Smooth muscle cell (in vitro differentiated cells): ENCODE measurements at regions not wholly inside any gene's neighbourhood (a gene's known extent, or its start where the extent isn't known, plus 50 kb on each side); places are given as distances from the start of the nearest gene placed in this dataset.
"Not testable (repeated sequence)": the region's sequence is repeated elsewhere in the genome, so short reads cannot be mapped to it uniquely, and the experiment has no call there.

Experiments
- DNase-seq: peaks from one replicate; lab custom pipeline; 2025; ENCODE audit not compliant: unreplicated experiment; lab: John Stamatoyannopoulos, UW
- H2AFZ ChIP-seq: fragments of 200-600 bp; sonication (generic); 2 replicates; pipeline ENCODE4 v1.6.0; 2016; ENCODE audit warnings: antibody characterized with exemption, low read depth, mild to moderate bottlenecking
- H3F3A ChIP-seq: fragments of 200-600 bp; sonication (generic); 2 replicates; pipeline ENCODE4 v1.6.0; 2017; ENCODE audit warnings: antibody characterized with exemption, low read depth
- H3K27ac ChIP-seq: fragments of 200-600 bp; sonication (generic); 2 replicates; pipeline ENCODE4 v1.5.1; 2016; ENCODE audit warnings: low read depth, mild to moderate bottlenecking
- H3K27me3 ChIP-seq: fragments of 200-600 bp; sonication (generic); 2 replicates; pipeline ENCODE4 v1.6.1; 2016; ENCODE audit warnings: low read depth, mild to moderate bottlenecking
- H3K36me3 ChIP-seq: fragments of 200-600 bp; sonication (generic); 2 replicates; pipeline ENCODE4 v1.5.1; 2016; ENCODE audit warnings: low read depth
- H3K4me1 ChIP-seq: fragments of 200-600 bp; sonication (generic); 2 replicates; pipeline ENCODE4 v1.5.1; 2016; ENCODE audit warnings: low read depth
- H3K4me2 ChIP-seq: fragments of 200-600 bp; sonication (generic); 2 replicates; pipeline ENCODE4 v1.6.0; 2016; ENCODE audit warnings: mild to moderate bottlenecking
- H3K4me3 ChIP-seq: fragments of 200-600 bp; sonication (generic); 2 replicates; pipeline ENCODE4 v1.5.1; 2016; ENCODE audit warnings: mild to moderate bottlenecking
- H3K79me2 ChIP-seq: fragments of 200-600 bp; sonication (generic); 2 replicates; pipeline ENCODE4 v1.6.0; 2016; ENCODE audit warnings: low read depth, mild to moderate bottlenecking
- H3K9ac ChIP-seq: fragments of 200-600 bp; sonication (generic); 2 replicates; pipeline ENCODE4 v1.6.0; 2016; ENCODE audit warnings: low read depth
- H3K9me3 ChIP-seq: fragments of 200-600 bp; sonication (generic); replicated peaks from 2 replicates; pipeline ENCODE4 v1.5.1; 2016; ENCODE audit warnings: low read depth
- H4K20me1 ChIP-seq: fragments of 200-600 bp; sonication (generic); 2 replicates; pipeline ENCODE4 v1.6.0; 2016; ENCODE audit warnings: low read depth
- WGBS: methylation state at CpG from one replicate; pipeline ENCODE4 v1.1.7; 2016; ENCODE audit warnings: low lambda C conversion rate; 5-methylcytosine and 5-hydroxymethylcytosine counted together
- TF ChIP-seq, protein P1 (sequence below): fragments of 200-600 bp; sonication (generic); IDR thresholded peaks from 2 replicates; pipeline ENCODE4 v1.5.1; 2017; ENCODE audit warnings: borderline replicate concordance, mild to moderate bottlenecking, antibody characterized with exemption; ENCODE audit not compliant: insufficient read depth, poor library complexity, severe bottlenecking

DNA sequence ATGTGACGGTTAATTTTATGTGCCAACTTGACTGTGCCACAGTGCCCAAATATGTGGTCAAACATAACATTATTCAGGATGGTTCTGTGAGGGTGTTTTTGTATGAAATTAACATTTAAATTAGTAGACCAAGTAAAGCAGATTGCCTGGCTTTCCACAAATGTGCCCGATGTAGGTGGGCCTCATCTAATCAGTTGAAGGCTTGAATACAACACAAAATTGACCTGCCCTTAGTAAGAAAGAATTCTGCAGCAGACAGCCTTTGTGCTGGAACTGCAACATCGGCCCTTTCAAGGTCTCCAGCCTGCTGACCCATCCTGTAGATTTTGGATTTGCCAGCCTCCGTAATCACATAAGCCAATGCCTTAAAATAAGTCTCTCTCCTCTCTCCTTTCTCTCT is 215.9 kb downstream of the MEX3B start:
- Histone ChIP-seq H3K27me3 (no peaks in the 10 kb centered on the region), H3K4me3 (no peak overlapping the region), H3K4me2 (no peak overlapping the region), H4K20me1 (no peaks in the 10 kb centered on the region), H3K79me2 (no peaks in the 10 kb centered on the region), H3K9me3 (no peaks in the 10 kb centered on the region), H3K4me1 (no peaks in the 10 kb centered on the region), H2AFZ (no peak overlapping the region), H3K27ac (no peak overlapping the region), H3K9ac (no peak overlapping the region), H3F3A (no peaks in the 10 kb centered on the region), H3K36me3 (no peaks in the 10 kb centered on the region)
- 96% methylated on average over 4 of the region's 4 CpGs for WGBS
- TF ChIP-seq, protein P1, sequence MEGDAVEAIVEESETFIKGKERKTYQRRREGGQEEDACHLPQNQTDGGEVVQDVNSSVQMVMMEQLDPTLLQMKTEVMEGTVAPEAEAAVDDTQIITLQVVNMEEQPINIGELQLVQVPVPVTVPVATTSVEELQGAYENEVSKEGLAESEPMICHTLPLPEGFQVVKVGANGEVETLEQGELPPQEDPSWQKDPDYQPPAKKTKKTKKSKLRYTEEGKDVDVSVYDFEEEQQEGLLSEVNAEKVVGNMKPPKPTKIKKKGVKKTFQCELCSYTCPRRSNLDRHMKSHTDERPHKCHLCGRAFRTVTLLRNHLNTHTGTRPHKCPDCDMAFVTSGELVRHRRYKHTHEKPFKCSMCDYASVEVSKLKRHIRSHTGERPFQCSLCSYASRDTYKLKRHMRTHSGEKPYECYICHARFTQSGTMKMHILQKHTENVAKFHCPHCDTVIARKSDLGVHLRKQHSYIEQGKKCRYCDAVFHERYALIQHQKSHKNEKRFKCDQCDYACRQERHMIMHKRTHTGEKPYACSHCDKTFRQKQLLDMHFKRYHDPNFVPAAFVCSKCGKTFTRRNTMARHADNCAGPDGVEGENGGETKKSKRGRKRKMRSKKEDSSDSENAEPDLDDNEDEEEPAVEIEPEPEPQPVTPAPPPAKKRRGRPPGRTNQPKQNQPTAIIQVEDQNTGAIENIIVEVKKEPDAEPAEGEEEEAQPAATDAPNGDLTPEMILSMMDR, result no peak
- DNase-seq, result no peak

GRCh38 chr15:81828135-81828534 is 217.7 kb downstream of the MEX3B start:
- no peak for DNase-seq
- no peaks in the 10 kb centered on the region for H3K79me2 ChIP-seq
- no peaks in the 10 kb centered on the region for H3K36me3 ChIP-seq
- H3K4me1 ChIP-seq, result no peaks in the 10 kb centered on the region
- no peak overlapping the region for H2AFZ ChIP-seq
- H3K4me3 ChIP-seq, result no peak overlapping the region
- H3F3A ChIP-seq, result no peaks in the 10 kb centered on the region
- H3K27ac ChIP-seq, result no peak overlapping the region
- TF ChIP-seq, protein P1, result no peak
- H3K4me2 ChIP-seq, result no peak overlapping the region
- no peak overlapping the region for H3K9ac ChIP-seq
- H3K9me3 ChIP-seq, result no peaks in the 10 kb centered on the region
- no peaks in the 10 kb centered on the region for H4K20me1 ChIP-seq
- no peaks in the 10 kb centered on the region for H3K27me3 ChIP-seq

- Histone ChIP-seq H3K4me3 (no peak overlapping the region), H3K27ac (no peak overlapping the region), H3K36me3 (no peaks in the 10 kb centered on the region), H3K4me2 (no peak overlapping the region), H3K27me3 (no peaks in the 10 kb centered on the region), H3K9ac (no peak overlapping the region), H3K9me3 (no peaks in the 10 kb centered on the region), H3K79me2 (no peaks in the 10 kb centered on the region), H2AFZ (no peak overlapping the region), H3K4me1 (no peaks in the 10 kb centered on the region), H4K20me1 (no peaks in the 10 kb centered on the region), H3F3A (no peaks in the 10 kb centered on the region)
- DNase-seq, result no peak
- TF ChIP-seq, protein P1, result no peak
- whole genome bisulfite sequencing, result 96% methylated on average over 2 of the region's 2 CpGs
These were observed 220.7 kb downstream of the MEX3B start for GRCh38 chr15:81825136-81825535.

DNA sequence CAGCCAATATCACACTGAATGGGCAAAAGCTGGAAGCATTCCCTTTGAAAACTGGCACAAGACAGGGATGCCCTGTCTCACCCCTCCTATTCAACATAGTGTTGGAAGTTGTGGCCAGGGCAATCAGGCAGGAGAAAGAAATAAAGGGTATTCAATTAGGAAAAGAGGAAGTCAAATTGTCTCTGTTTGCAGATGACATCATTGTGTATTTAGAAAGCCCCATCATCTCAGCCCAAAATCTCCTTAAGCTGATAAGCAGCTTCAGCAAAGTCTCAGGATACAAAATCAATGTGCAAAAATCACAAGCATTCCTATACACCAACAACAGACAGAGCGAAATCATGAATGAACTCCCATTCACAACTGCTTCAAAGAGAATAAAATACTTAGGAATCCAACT is 223.2 kb downstream of the MEX3B start:
- H2AFZ ChIP-seq, H3K79me2 ChIP-seq, H3K27me3 ChIP-seq, H3K27ac ChIP-seq, H4K20me1 ChIP-seq, H3K9ac ChIP-seq, H3F3A ChIP-seq, H3K4me1 ChIP-seq, DNase-seq, H3K9me3 ChIP-seq, H3K4me3 ChIP-seq, H3K4me2 ChIP-seq, H3K36me3 ChIP-seq: not testable (repeated sequence)
- WGBS, result 86% methylated on average over 1 of the region's 1 CpG
